ENCODE measurements at regions not wholly inside any gene's neighbourhood (a gene's known extent, or its start where the extent isn't known, plus 50 kb on each side); places are given as distances from the start of the nearest gene placed in this dataset.
"Not testable (repeated sequence)": the region's sequence is repeated elsewhere in the genome, so short reads cannot be mapped to it uniquely, and the experiment has no call there.

GRCh38 chr2:43068631-43069517 lies 157.5 kb downstream of the ZFP36L2 start:
- no peak for DNase-seq

GRCh38 chr2:43068041-43068533 lies 158.3 kb downstream of the ZFP36L2 start:
- no peak for DNase-seq

- DNase-seq, result no peak
Observed at GRCh38 chr2:43067254-43068040, 159.0 kb downstream of the ZFP36L2 start.

GRCh38 chr2:43066541-43067253 lies 159.7 kb downstream of the ZFP36L2 start:
- DNase-seq, result not testable (repeated sequence)

GRCh38 chr2:43065871-43066270 lies 160.5 kb downstream of the ZFP36L2 start:
- DNase-seq, result no peak

- DNase-seq, result no peak
Observed at GRCh38 chr2:43065036-43065435, 161.4 kb downstream of the ZFP36L2 start.

GRCh38 chr2:43063096-43063495 lies 163.3 kb downstream of the ZFP36L2 start:
- DNase-seq, result not testable (repeated sequence)

- no peak for DNase-seq
Observed at GRCh38 chr2:43062058-43062457, 164.3 kb downstream of the ZFP36L2 start.

GRCh38 chr2:43060390-43061016 lies 165.9 kb downstream of the ZFP36L2 start:
- no peak for DNase-seq

GRCh38 chr2:43059183-43059897 lies 167.1 kb downstream of the ZFP36L2 start:
- DNase-seq, result peak; percentile 74 to 79

- DNase-seq, result no peak
Observed at GRCh38 chr2:43058726-43059110, 167.7 kb downstream of the ZFP36L2 start.

GRCh38 chr2:43057742-43058725 lies 168.4 kb downstream of the ZFP36L2 start:
- DNase-seq, result no peak

GRCh38 chr2:43057026-43057741 lies 169.2 kb downstream of the ZFP36L2 start:
- no peak for DNase-seq

- DNase-seq, result no peak
Observed at GRCh38 chr2:43055985-43056384, 170.4 kb downstream of the ZFP36L2 start.

- DNase-seq, result no peak
Observed at GRCh38 chr2:43055086-43055912, 171.1 kb downstream of the ZFP36L2 start.

GRCh38 chr2:43054367-43054766 lies 172.0 kb downstream of the ZFP36L2 start:
- DNase-seq, result no peak

GRCh38 chr2:43052944-43053306 lies 173.5 kb downstream of the ZFP36L2 start:
- DNase-seq, result no peak

GRCh38 chr2:43052204-43052943 lies 174.0 kb downstream of the ZFP36L2 start:
- no peak for DNase-seq

Measured in activated T-cell treated with anti-CD3 and anti-CD28 coated beads, Interleukin-2, amount 50 U/mL, for 48 hours (primary cell).